NCI-H2227 (cell line): ENCODE measurements at regions not wholly inside any gene's neighbourhood (a gene's known extent, or its start where the extent isn't known, plus 50 kb on each side); places are given as distances from the start of the nearest gene placed in this dataset.

Source experiments
- DNase-seq: peaks from one replicate; lab custom pipeline; 2025; ENCODE audit not compliant: unreplicated experiment; lab: John Stamatoyannopoulos, UW

DNA sequence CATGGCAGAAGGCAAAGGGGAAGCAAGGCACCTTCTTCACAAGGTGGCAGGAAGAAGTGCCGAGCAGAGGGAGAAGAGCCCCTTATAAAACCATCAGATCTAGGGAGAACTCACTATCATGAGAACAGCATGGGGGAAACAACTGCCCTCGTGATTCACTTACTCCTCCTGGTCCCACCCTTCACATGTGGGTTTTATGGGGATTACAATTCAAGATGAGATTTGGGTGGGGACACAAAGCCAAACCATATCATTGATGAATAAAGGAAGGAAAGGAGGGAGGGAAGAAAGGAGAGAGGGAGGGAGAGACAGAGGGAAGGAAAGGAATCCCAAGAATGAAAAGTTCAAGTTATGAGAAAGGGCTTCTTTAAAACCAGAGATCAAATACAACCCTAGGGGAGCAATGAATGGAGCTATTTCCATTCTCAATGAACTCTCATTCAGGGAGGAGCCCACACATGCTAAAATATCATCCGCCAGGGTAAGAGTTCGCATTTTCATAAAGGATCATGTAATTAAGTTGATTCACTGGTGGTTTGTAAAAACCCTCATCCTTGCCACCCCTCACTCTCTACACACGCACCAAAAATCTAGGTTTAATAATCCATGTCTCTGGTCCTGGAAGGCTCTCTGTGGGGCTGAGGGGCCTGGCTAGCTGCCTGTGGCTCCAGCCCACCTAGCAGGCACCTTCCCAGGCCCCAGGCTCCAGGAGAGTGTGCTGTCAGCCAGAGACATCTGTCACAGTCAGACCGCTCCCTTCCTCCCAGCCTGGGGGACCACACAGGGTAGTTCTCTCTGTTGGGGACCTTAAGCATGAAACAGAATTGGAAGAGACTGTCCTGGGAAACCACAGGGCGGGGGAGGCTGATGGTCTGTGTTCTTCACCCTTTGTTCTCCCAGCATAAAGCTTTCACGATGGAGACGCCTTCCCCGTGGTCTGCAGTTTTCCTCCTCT, 94.0 kb downstream of the CCDC185 start:
- no peak for DNase-seq

DNA sequence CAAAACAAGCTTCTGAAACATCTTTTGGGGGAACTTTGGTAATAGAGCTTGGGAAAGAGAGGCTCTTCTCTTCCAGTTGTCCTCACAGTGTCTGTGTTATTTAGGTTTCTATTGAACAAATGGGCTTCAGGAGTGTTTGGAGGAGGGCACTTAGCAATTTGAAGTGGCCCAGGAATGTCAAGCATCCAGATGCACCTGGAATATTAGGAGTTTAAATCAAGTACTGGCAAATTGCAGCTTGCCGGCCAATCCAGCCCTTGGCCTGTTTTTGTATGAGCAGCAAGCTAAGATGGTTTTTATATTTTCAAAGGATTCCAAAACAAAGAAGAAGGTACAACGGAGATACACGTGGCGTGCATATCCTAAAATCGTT, 94.7 kb downstream of the CCDC185 start:
- DNase-seq, result no peak

DNA sequence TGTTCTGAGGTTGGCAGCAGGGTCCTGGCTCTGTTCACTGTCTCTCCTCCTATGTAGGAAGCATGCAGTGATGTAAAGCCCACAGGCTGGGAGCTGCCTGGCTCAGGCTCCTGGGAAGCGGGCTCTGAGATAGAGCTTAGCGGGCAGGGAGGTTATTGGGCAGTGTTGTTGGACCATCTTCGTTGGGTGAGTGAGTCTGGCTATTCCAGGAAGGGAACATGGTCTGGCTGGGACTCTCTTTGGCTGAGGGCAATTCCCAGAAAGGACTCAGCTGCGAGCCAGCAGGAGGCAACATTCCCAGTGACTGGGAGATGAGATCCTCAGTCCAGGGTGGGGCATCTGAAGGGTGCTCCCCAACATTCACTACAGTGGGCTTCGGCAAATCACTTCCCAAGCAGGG, 96.2 kb downstream of the CCDC185 start:
- DNase-seq, result no peak

DNA sequence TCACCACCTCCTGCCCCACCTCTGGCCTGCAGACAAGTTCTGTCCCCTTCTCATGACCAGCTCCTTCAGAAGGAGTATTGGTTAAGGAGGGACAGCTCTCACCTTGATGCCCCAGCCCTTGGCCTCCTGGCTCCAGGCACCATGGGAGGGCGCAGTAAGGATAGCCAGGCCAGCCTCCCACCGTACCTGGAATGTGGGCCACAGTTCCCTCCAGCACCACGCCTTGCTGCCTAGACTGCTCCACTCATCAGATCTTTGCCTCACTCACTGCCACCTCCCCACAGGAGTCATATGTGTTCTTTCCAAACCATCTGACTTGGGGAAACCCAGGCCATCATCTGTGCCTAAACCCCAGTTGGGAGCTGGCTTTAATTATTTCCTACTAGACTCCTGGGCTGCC, 97.0 kb downstream of the CCDC185 start:
- no peak for DNase-seq
